K562 (cell line): ENCODE measurements at regions not wholly inside any gene's neighbourhood (a gene's known extent, or its start where the extent isn't known, plus 50 kb on each side); places are given as distances from the start of the nearest gene placed in this dataset.
"Not testable (repeated sequence)": the region's sequence is repeated elsewhere in the genome, so short reads cannot be mapped to it uniquely, and the experiment has no call there.

Experiments used
- ATAC-seq: fragments of 200-7000 bp; cut with Tn5 transposase; 3 replicates; pipeline ENCODE4 v1.9.1; 2020; ENCODE audit warnings: moderate library complexity
- BruUV-seq: library from RNA; stranded (reverse); fragments of 400-500 nt; replicated peaks from 2 replicates; lab custom pipeline; 2021; lab: Mats Ljungman, UMichigan
- CTCF ChIA-PET: fragments of 300-600 bp; formaldehyde crosslinking; extraction: SDS; loops from one replicate; lab custom pipeline; 2021; ENCODE audit warnings: low intra/inter-chr PET ratio; lab: Yijun Ruan, JAX
- POLR2A ChIA-PET: fragments of 300-600, 350-650 bp; sonication (Branson Sonifier 250); formaldehyde crosslinking; extraction: SDS; loops from one replicate; lab custom pipeline; 2021; ENCODE audit warnings: antibody characterized with exemption, inconsistent platforms; lab: Yijun Ruan, JAX
- DNase-seq, 4 experiments: peaks; one replicate each; pipeline versions ENCODE4 v3.0.0 to v3.0.0-alpha.2; 2011 to 2018; ENCODE audit warnings: low spot score in 3 of 4, mixed read lengths in 3 of 4; ENCODE audit errors: extremely low read depth in 1 of 4
- FAIRE-seq: peaks from 2 replicates; lab custom pipeline; 2011; peaks lifted over from hg19 to GRCh38; lab: Jason Lieb, UNC
- H2AFZ ChIP-seq: 2 replicates; pipeline ENCODE4 v1.6.0; 2011; ENCODE audit warnings: low read depth, low read length, control low read depth, inconsistent platforms
- H3K27ac ChIP-seq: fragments of 200-600 bp; 3 replicates; pipeline ENCODE4 v1.8.0; 2011; ENCODE audit warnings: low read depth, mild to moderate bottlenecking, control low read depth, inconsistent platforms, low read length, moderate library complexity, mixed read lengths; ENCODE audit errors: extremely low read depth
- H3K27me3 ChIP-seq, 2 experiments: fragments of 300-600 bp in 1 of 2; 2 replicates in 1 of 2; 3 replicates in 1 of 2; pipeline versions ENCODE4 v1.6.0 to v1.8.0; 2011; ENCODE audit warnings: inconsistent platforms in 2 of 2, low read length in 2 of 2, mild to moderate bottlenecking in 1 of 2, mixed read lengths in 1 of 2, moderate library complexity in 1 of 2; ENCODE audit not compliant: control insufficient read depth in 2 of 2, insufficient read depth in 2 of 2
- H3K36me3 ChIP-seq: fragments of 300-600 bp; 3 replicates; pipeline ENCODE4 v1.8.0; 2011; ENCODE audit warnings: mild to moderate bottlenecking, low read length, inconsistent platforms; ENCODE audit not compliant: control insufficient read depth, insufficient read depth
- H3K4me1 ChIP-seq, 2 experiments: fragments of 200-600 bp in 1 of 2; replicated peaks in 1 of 2; 2 replicates in 1 of 2; 3 replicates in 1 of 2; pipeline versions ENCODE4 v1.5.1 to v1.8.0; 2011; ENCODE audit warnings: inconsistent platforms in 2 of 2, low read length in 2 of 2, mild to moderate bottlenecking in 1 of 2, mixed read lengths in 1 of 2, moderate library complexity in 1 of 2; ENCODE audit not compliant: control insufficient read depth in 2 of 2, insufficient read depth in 2 of 2
- H3K4me2 ChIP-seq: 2 replicates; pipeline ENCODE4 v1.6.1; 2011; ENCODE audit warnings: low read length, control low read depth, inconsistent platforms, mixed read lengths; ENCODE audit not compliant: insufficient read depth
- H3K4me3 ChIP-seq: fragments of 200-600 bp; sonication (generic), shearing (Covaris generic); 2 replicates; pipeline ENCODE4 v1.5.1; 2016; ENCODE audit warnings: control low read depth, inconsistent platforms
- H3K79me2 ChIP-seq: fragments of 200-600 bp; 3 replicates; pipeline ENCODE4 v1.8.0; 2011; ENCODE audit warnings: low read length, inconsistent platforms; ENCODE audit not compliant: control insufficient read depth, insufficient read depth
- H3K9ac ChIP-seq, 2 experiments: 2 replicates each; pipeline versions ENCODE4 v1.6.0 to v1.6.1; 2011; ENCODE audit warnings: low read depth in 2 of 2, low read length in 2 of 2, control low read depth in 1 of 2, inconsistent platforms in 1 of 2, mild to moderate bottlenecking in 1 of 2, mixed read lengths in 1 of 2; ENCODE audit not compliant: insufficient read depth in 1 of 2
- H3K9me1 ChIP-seq: one replicate; pipeline ENCODE4 v1.6.0; 2011; ENCODE audit warnings: inconsistent platforms, mild to moderate bottlenecking, low read length, moderate library complexity; ENCODE audit not compliant: control insufficient read depth, insufficient read depth
- H3K9me3 ChIP-seq: replicated peaks from 2 replicates; pipeline ENCODE4 v1.5.1; 2011; ENCODE audit warnings: low read depth, low read length, inconsistent platforms; ENCODE audit not compliant: control insufficient read depth, insufficient read depth
- H4K20me1 ChIP-seq: replicated peaks from 2 replicates; pipeline ENCODE4 v1.6.1; 2011; ENCODE audit warnings: low read length, inconsistent platforms, mixed read lengths; ENCODE audit not compliant: control insufficient read depth, insufficient read depth
- ZZZ3 ChIP-seq: fragments of 450-650 bp; IDR thresholded peaks from 2 replicates; pipeline ENCODE4 v1.6.1; 2016; ENCODE audit warnings: antibody characterized with exemption, mild to moderate bottlenecking, moderate library complexity
- WGBS: fragments of 100-300 bp; shearing (Covaris generic); methylation state at CpG from one replicate; pipeline ENCODE4 v1.1.6; 2016; ENCODE audit warnings: low coverage, mixed read lengths; ENCODE audit not compliant: insufficient coverage; ENCODE audit errors: missing lambda C conversion rate; 5-methylcytosine and 5-hydroxymethylcytosine counted together
- in situ Hi-C: fragments of 300-500 bp; cut with MboI; formaldehyde crosslinking; loops from 4 replicates; pipeline ENCODE4 v1.15.0; 2018; ENCODE audit warnings: inconsistent platforms, mixed read lengths
- intact Hi-C: fragments of 100-400 bp; cut with micrococcal nuclease; formaldehyde crosslinking; loops from 2 replicates; pipeline ENCODE4 v1.14.2; 2022
- TF ChIP-seq, protein P1 (sequence below): sonication (generic); formaldehyde crosslinking; IDR thresholded peaks from 2 replicates; pipeline ENCODE4 v1.8.0; 2022; ENCODE audit warnings: missing genetic modification reagents, mild to moderate bottlenecking, borderline replicate concordance

DNA sequence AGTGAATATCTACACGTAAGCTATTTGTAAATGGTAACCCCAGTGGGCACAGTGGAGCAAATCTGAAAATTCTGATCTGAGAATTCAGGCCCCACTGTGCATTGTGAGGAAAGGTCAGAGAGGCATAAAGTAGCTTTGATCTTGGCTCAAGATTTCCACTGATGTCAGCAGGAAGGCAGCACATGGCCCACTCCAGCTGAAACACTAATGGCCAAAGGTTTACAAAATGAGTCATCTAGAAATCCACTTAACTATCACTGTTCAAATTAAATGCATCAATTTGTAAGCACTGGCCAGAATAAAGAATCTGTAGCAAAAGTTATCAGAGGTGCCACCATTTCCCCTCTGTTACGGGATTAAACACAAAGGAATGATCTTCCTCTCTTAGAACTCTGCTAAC is 191.6 kb downstream of the C9orf152 start (continued):
- TF ChIP-seq, protein P1, sequence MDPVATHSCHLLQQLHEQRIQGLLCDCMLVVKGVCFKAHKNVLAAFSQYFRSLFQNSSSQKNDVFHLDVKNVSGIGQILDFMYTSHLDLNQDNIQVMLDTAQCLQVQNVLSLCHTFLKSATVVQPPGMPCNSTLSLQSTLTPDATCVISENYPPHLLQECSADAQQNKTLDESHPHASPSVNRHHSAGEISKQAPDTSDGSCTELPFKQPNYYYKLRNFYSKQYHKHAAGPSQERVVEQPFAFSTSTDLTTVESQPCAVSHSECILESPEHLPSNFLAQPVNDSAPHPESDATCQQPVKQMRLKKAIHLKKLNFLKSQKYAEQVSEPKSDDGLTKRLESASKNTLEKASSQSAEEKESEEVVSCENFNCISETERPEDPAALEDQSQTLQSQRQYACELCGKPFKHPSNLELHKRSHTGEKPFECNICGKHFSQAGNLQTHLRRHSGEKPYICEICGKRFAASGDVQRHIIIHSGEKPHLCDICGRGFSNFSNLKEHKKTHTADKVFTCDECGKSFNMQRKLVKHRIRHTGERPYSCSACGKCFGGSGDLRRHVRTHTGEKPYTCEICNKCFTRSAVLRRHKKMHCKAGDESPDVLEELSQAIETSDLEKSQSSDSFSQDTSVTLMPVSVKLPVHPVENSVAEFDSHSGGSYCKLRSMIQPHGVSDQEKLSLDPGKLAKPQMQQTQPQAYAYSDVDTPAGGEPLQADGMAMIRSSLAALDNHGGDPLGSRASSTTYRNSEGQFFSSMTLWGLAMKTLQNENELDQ (CRISPR knock-in tag): no peak
- no peak for TF ChIP-seq ZZZ3

DNA sequence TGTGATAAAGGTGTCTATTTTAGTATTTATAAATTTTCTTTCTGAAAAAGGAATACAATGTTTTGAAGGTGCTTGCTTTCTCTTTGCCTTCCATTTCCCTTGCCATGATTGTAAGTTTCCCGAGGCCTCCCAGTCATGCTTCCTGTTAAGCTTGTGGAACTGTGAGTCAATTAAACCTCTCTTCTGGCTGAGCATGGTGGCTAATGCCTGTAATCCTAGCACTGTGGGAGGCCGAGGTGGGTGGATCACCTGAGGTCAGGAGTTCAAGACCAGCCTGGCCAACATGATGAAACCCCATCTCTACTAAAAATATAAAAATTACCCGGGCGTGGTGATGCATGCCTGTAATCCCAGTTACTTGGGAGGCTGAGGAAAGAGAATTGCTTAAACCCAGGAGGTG is 187.7 kb downstream of the C9orf152 start:
- 0% methylated on average over 4 of the region's 4 CpGs for WGBS
- H2AFZ ChIP-seq, H3K9me1 ChIP-seq, intact Hi-C loops, ATAC-seq, H4K20me1 ChIP-seq, H3K4me3 ChIP-seq, BruUV-seq, CTCF ChIA-PET, H3K9me3 ChIP-seq, H3K4me1 ChIP-seq, POLR2A ChIA-PET, H3K79me2 ChIP-seq, in situ Hi-C loops, H3K27me3 ChIP-seq, DNase-seq, H3K9ac ChIP-seq, H3K4me2 ChIP-seq, FAIRE-seq, H3K36me3 ChIP-seq, H3K27ac ChIP-seq: not testable (repeated sequence)
